Tongue (tissue), 1 donor: ENCODE measurements at regions not wholly inside any gene's neighbourhood (a gene's known extent, or its start where the extent isn't known, plus 50 kb on each side); places are given as distances from the start of the nearest gene placed in this dataset.
"Not testable (repeated sequence)": the region's sequence is repeated elsewhere in the genome, so short reads cannot be mapped to it uniquely, and the experiment has no call there.

Experiments used
- DNase-seq: peaks from one replicate; pipeline ENCODE4 v3.0.0-alpha.2; 2015

GRCh38 chr2:160731415-160731814, 237.8 kb upstream of the RBMS1 start:
- no peak for DNase-seq

GRCh38 chr2:160731856-160732255, 238.2 kb upstream of the RBMS1 start:
- DNase-seq: no peak

- no peak for DNase-seq
Measured at GRCh38 chr2:160735696-160736095, 242.1 kb upstream of the RBMS1 start.

GRCh38 chr2:160736148-160737028, 242.8 kb upstream of the RBMS1 start:
- peak; percentile 17 for DNase-seq

GRCh38 chr2:160737247-160737646, 243.6 kb upstream of the RBMS1 start:
- no peak for DNase-seq

GRCh38 chr2:160741271-160741670, 247.7 kb upstream of the RBMS1 start:
- no peak for DNase-seq

GRCh38 chr2:160741815-160742214, 248.2 kb upstream of the RBMS1 start:
- no peak for DNase-seq

GRCh38 chr2:160742667-160743066, 249.1 kb upstream of the RBMS1 start:
- no peak for DNase-seq

GRCh38 chr2:160747501-160748170, 254.0 kb upstream of the RBMS1 start:
- DNase-seq: no peak

GRCh38 chr2:160751021-160751420, 257.4 kb upstream of the RBMS1 start:
- no peak for DNase-seq

- peak; percentile 16 for DNase-seq
Measured at GRCh38 chr2:160752475-160753330, 259.1 kb upstream of the RBMS1 start.

- DNase-seq: no peak
Measured at GRCh38 chr2:160753331-160753654, 259.7 kb upstream of the RBMS1 start.

GRCh38 chr2:160753960-160754359, 260.4 kb upstream of the RBMS1 start:
- no peak for DNase-seq

GRCh38 chr2:160756481-160756880, 262.9 kb upstream of the RBMS1 start:
- DNase-seq: no peak

GRCh38 chr2:160762493-160763128, 269.0 kb upstream of the RBMS1 start:
- not testable (repeated sequence) for DNase-seq

- DNase-seq: no peak
Measured at GRCh38 chr2:160783474-160783873, 289.9 kb upstream of the RBMS1 start.

GRCh38 chr2:160784034-160784433, 290.4 kb upstream of the RBMS1 start:
- DNase-seq: no peak

- peak; percentile 3 for DNase-seq
Measured at GRCh38 chr2:160790738-160791137, 297.1 kb upstream of the RBMS1 start.

GRCh38 chr2:160791884-160792283, 298.3 kb upstream of the RBMS1 start:
- DNase-seq: no peak

- DNase-seq: no peak
Measured at GRCh38 chr2:160792837-160793236, 299.2 kb upstream of the RBMS1 start.

GRCh38 chr2:160794926-160795325, 301.3 kb upstream of the RBMS1 start:
- no peak for DNase-seq

GRCh38 chr2:160803881-160804280, 310.3 kb upstream of the RBMS1 start:
- DNase-seq: no peak
